ENCODE measurements at regions not wholly inside any gene's neighbourhood (a gene's known extent, or its start where the extent isn't known, plus 50 kb on each side); places are given as distances from the start of the nearest gene placed in this dataset.

DNA sequence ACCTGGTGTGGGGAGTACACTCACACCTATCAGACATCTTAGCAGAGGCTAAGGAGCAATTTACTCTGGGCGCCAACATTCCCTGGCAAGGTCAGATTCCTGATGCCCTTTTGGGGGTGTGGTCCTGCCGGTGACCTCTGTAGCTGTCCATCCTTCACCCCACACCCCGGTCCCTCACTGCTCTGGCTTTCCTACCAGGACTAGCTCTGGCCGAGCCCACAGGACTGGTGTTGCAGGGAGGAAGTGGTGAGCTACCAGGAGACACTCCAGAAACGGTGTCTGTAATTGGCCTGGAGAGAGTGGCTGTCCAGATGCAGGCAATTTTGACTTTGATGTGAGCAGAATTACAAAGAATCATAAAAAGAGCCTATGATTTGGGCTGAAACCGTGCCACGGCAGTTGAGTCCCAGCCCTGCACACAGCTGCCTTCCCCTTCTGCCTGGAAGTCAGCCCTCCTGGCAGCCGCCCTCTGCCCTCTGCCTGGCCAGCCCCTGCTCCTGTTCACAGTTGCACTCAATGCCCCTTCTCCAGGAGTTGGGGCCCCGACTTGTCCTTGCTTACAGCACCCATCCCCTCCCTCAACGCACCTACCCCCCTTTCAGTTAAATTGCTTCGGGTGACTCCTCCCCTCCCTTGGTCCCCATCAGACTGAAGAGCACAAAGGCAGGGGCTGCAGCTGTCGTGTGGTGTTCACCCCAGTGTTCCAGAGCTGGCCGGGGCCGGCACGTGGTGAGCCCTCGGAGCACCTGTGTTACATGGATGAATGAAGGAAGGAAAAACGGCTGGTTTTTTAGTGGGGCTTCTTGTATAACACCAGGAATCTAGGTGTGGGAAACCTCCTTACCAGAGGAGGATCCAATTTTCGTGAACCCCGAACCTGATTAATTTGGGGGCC, 80.2 kb upstream of the TPM1 start:
- Histone ChIP-seq H3K27me3 (ENCODE audit: insufficient read depth, low read length) (no peaks in the 10 kb centered on the region), H3K27ac (ENCODE audit: low read length) (no peak overlapping the region), H3K4me1 (ENCODE audit: insufficient read depth, low read length) (peaks cover 4% of the 10 kb centered on the region), H3K9me3 (ENCODE audit: insufficient read depth, low read depth, low read length) (no peaks in the 10 kb centered on the region), H3K36me3 (ENCODE audit: insufficient read depth, low read depth, low read length) (no peaks in the 10 kb centered on the region), H3K4me3 (ENCODE audit: low read length) (no peak overlapping the region), H3K9ac (ENCODE audit: low read depth, low read length) (no peak overlapping the region)

DNA sequence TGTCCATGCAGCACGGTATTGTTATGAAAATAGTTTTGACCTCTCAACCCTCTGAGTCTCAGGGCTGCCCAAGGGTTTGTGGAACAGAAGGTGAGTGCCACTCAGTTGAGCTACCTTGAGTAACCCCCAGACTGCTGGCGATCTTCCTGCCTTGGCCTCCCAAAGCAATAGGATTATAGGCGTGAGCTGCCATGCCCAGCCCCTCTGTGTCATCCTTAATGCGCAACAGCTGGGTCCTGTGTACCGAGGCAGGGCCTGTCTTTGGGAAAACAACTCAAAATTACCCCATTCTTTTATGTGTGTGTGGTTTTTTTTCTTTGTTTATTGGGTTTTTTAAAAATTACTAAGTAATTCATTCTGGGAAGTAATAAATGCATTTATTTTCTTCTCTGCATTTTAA, 78.3 kb upstream of the TPM1 start:
- Histone ChIP-seq H3K9me3 (ENCODE audit: insufficient read depth, low read depth, low read length) (no peaks in the 10 kb centered on the region), H3K27ac (ENCODE audit: low read length) (no peak overlapping the region)

DNA sequence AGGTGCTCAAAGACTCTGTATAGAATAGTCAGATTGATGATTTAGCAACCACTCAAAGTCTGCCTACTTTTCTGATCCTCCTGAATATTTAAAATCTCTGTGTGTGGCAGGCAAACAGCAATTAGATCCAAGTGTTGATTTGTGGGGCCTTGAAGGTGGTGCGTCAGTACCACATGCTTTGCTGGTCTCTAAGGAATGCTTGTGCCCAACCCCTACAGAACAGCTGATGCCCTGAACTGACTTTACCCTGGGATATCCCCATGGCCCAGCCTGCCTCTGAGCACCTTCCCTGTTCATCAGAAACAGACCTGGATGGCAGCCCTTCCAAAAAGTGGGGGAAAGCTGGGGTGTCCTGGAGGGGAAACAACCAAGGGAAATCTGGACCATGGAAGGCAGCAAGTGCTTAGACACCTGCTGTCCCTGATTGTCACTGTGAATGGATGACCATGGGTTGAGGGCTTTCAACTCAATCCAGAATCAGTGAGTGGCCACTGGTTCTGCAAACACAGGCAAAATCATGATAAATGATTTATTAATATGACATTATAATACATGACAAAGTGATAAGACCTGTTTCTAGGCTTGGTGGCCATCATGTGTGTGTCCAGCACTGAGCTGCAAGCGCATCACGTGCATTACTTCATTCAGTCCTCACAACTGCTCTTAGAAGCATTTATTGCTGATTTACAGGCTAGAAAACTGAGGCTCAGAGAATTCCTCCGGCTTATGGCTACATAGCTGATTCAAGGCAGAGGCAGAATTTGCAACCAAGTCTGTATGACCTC, 76.1 kb upstream of the TPM1 start:
- Histone ChIP-seq H3K9me3 (ENCODE audit: insufficient read depth, low read depth, low read length) (no peaks in the 10 kb centered on the region), H3K9ac (ENCODE audit: low read depth, low read length) (no peak overlapping the region), H3K36me3 (ENCODE audit: insufficient read depth, low read depth, low read length) (no peaks in the 10 kb centered on the region), H3K27ac (ENCODE audit: low read length) (no peak overlapping the region), H3K4me1 (ENCODE audit: insufficient read depth, low read length) (peaks cover 7% of the 10 kb centered on the region; the same call in 1 of the 2 replicates), H3K4me3 (ENCODE audit: low read length) (no peak overlapping the region), H3K27me3 (ENCODE audit: insufficient read depth, low read length) (no peaks in the 10 kb centered on the region)

More for the DNA sequence above, 78.3 kb upstream of the TPM1 start:
- Histone ChIP-seq H3K4me1 (ENCODE audit: insufficient read depth, low read length) (peaks cover 7% of the 10 kb centered on the region; the same call in 1 of the 2 replicates), H3K4me3 (ENCODE audit: low read length) (no peak overlapping the region), H3K27me3 (ENCODE audit: insufficient read depth, low read length) (no peaks in the 10 kb centered on the region), H3K36me3 (ENCODE audit: insufficient read depth, low read depth, low read length) (no peaks in the 10 kb centered on the region), H3K9ac (ENCODE audit: low read depth, low read length) (no peak overlapping the region)

DNA sequence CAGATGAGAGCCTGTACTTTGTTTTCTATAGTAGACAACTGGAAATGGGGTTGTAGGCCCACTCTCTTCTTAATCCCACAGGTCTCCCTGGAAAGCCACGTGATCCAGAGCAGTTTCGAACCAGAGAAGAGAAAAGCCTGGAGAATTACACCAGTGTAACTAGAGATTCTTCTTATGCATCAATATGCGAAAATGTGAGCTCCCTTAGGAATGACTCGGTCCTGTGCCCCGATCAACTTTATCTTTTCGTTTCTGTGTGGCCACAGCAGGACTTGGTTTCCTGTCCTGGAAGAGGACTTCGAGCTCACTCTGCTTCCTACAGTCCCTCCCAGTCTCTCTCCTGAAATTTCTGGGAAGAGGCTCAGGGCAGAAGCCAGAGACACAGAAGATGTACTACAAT, 73.8 kb upstream of the TPM1 start:
- no peaks in the 10 kb centered on the region for H3K27me3 ChIP-seq (ENCODE audit: insufficient read depth, low read length)

DNA sequence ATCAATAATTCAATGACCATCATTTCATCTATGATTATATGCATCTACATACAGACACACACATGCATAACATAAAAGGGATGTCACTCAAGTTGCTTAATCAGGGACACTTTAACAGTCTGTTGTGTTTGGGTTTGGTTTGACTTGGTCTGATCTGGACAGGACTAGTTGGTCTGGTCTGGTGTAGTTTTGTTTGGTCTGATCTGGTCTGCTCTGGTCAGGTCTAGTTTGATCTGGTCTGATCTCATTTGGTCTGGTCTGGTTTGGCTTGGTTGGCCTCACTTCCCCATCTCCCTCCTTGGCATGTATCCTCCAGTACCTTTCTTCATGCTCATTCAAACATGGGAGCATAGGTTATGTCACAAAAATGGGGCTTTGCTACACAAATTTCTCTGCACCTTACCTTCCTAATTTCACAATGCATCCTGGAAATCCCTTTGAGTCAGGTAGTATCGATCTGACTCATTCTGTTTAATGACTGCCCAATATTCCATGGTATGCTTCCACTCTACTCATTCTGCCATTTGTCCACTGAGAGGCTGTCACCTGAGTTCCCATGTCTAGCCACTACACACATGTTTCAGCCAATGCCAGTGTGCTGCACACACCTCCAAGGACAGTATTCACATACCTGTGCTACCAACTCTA, 73.0 kb upstream of the TPM1 start:
- H3K9me3 ChIP-seq (ENCODE audit: insufficient read depth, low read depth, low read length): no peaks in the 10 kb centered on the region
- no peak overlapping the region for H3K27ac ChIP-seq (ENCODE audit: low read length)
- no peaks in the 10 kb centered on the region for H3K27me3 ChIP-seq (ENCODE audit: insufficient read depth, low read length)
- H3K4me3 ChIP-seq (ENCODE audit: low read length): no peak overlapping the region
- H3K4me1 ChIP-seq (ENCODE audit: insufficient read depth, low read length): peaks cover 7% of the 10 kb centered on the region; the same call in 1 of the 2 replicates
- no peak overlapping the region for H3K9ac ChIP-seq (ENCODE audit: low read depth, low read length)
- H3K36me3 ChIP-seq (ENCODE audit: insufficient read depth, low read depth, low read length): no peaks in the 10 kb centered on the region

More for the DNA sequence above, 73.8 kb upstream of the TPM1 start:
- Histone ChIP-seq H3K27ac (ENCODE audit: low read length) (no peak overlapping the region), H3K4me1 (ENCODE audit: insufficient read depth, low read length) (peaks cover 7% of the 10 kb centered on the region; the same call in 1 of the 2 replicates), H3K9ac (ENCODE audit: low read depth, low read length) (no peak overlapping the region), H3K9me3 (ENCODE audit: insufficient read depth, low read depth, low read length) (no peaks in the 10 kb centered on the region), H3K4me3 (ENCODE audit: low read length) (no peak overlapping the region), H3K36me3 (ENCODE audit: insufficient read depth, low read depth, low read length) (no peaks in the 10 kb centered on the region)

DNA sequence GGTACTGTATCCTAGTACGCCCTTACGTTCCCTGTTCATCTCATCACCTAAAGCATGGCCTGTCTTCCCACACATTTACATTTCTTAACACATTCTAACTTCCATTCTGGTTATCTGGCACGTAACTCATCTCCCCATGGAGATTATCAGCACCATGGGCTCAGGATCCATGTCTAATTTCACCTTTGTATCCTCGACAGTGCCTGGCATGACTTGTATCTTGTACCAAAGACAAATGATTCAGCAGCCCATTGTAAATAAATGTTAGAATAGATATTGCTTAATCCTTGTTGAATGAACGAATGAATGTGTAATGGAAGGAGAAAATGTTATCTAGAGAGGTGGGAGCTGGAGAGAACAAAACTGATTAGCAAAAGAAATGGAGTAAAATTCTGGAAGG, 69.7 kb upstream of the TPM1 start:
- Histone ChIP-seq H3K27ac (ENCODE audit: low read length) (no peak overlapping the region), H3K27me3 (ENCODE audit: insufficient read depth, low read length) (no peaks in the 10 kb centered on the region), H3K36me3 (ENCODE audit: insufficient read depth, low read depth, low read length) (no peaks in the 10 kb centered on the region), H3K9ac (ENCODE audit: low read depth, low read length) (no peak overlapping the region), H3K9me3 (ENCODE audit: insufficient read depth, low read depth, low read length) (no peaks in the 10 kb centered on the region), H3K4me3 (ENCODE audit: low read length) (no peak overlapping the region), H3K4me1 (ENCODE audit: insufficient read depth, low read length) (peaks cover 7% of the 10 kb centered on the region)

DNA sequence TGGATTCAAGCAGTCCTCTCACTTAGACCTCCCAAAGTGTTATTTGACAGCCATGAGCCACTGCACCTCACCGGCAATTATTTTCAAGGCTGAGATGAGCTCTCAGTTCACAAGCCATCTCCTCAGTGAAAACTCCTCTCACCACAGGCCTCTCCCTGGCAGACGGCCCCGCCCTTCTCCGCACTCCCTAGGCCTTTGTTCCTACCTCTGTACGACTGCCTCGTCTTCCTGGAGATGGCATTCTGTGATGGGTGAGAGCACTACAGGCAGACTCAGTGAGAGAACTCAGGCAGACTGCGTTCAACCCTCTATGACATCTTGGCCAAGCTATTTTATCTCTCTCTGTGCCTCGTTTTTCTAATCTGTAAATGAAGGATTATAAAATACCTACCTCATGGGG, 67.0 kb upstream of the TPM1 start:
- Histone ChIP-seq H3K27ac (ENCODE audit: low read length) (no peak overlapping the region), H3K36me3 (ENCODE audit: insufficient read depth, low read depth, low read length) (no peaks in the 10 kb centered on the region)

DNA sequence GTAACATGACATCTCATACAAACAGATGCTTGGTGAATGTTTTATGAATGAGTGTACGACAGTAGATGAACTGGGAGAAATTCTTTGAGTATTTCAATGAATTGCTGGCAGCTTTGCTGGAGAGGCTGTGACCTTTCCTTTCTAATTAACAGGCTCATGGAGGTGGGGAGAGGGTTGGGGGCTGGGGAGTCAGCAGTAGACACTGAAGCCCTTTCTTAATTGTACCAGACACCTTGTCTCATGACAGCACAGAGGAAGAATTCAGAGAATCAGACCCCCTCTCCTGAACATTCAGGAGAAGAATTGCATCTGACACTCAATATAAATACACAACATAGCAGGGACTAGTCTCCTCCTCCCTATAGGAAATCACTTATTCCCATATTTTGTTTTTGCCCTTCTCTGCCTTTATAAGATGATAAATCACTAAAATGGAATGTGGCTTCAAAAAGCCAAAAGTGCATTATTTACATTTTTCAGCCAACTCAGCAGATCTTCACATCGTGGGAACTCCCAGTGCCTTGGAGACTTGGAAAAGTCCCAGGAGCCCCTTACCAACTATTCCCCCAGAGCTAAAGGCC, 66.2 kb upstream of the TPM1 start:
- H3K9ac ChIP-seq (ENCODE audit: low read depth, low read length): no peak overlapping the region
- H3K4me1 ChIP-seq (ENCODE audit: insufficient read depth, low read length): no peaks in the 10 kb centered on the region; the same call in 1 of the 2 replicates

More for the DNA sequence above, 67.0 kb upstream of the TPM1 start:
- Histone ChIP-seq H3K4me1 (ENCODE audit: insufficient read depth, low read length) (no peaks in the 10 kb centered on the region; the same call in 1 of the 2 replicates), H3K9ac (ENCODE audit: low read depth, low read length) (no peak overlapping the region), H3K27me3 (ENCODE audit: insufficient read depth, low read length) (no peaks in the 10 kb centered on the region), H3K9me3 (ENCODE audit: insufficient read depth, low read depth, low read length) (no peaks in the 10 kb centered on the region), H3K4me3 (ENCODE audit: low read length) (no peak overlapping the region)

DNA sequence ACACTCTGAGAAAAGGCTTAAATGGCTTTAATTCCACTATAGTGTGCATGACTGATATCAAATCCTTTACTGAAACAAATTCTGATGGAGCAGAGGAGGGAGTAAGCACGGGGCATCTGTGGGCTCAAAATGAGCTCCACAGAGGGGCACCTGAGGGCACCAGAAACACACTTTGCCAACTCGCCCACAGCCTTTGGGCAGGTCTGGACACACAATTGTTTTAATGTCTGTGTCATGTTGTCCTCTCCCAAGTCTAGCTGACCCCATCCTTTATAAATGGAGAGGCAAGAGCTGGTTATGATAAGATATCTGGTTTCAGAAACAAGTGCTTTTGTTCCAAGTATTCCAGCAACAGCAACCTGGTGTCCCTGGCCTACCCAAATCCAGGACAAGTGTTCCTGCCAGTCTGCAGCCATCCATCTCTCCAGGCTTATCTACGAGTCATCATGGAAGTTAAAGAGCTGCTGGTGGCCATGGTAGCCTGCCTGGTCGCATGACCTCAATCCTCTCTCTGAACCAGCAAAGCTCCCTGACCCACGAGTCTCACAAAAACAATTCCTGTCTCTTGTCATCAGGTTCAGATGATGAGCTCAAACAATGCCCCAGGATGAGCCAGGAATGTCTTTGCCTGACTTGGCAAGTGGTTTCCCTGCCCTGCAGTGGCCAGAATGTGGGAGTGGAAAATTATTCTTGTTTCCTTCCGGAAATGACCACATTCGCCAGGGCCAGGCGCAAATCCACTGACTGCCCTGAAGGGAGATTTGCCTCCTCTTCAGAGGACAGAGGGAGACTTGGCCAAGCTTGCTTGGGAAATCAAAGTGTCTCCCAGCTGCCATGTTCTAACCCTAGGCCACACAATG, 64.4 kb upstream of the TPM1 start:
- H3K9ac ChIP-seq (ENCODE audit: low read depth, low read length): no peak overlapping the region
- H3K36me3 ChIP-seq (ENCODE audit: insufficient read depth, low read depth, low read length): no peaks in the 10 kb centered on the region
- no peaks in the 10 kb centered on the region for H3K27me3 ChIP-seq (ENCODE audit: insufficient read depth, low read length)
- H3K9me3 ChIP-seq (ENCODE audit: insufficient read depth, low read depth, low read length): no peaks in the 10 kb centered on the region
- H3K4me1 ChIP-seq (ENCODE audit: insufficient read depth, low read length): no peaks in the 10 kb centered on the region; the same call in 1 of the 2 replicates
- no peak overlapping the region for H3K27ac ChIP-seq (ENCODE audit: low read length)
- H3K4me3 ChIP-seq (ENCODE audit: low read length): no peak overlapping the region

More for the DNA sequence above, 66.2 kb upstream of the TPM1 start:
- H3K4me3 ChIP-seq (ENCODE audit: low read length): no peak overlapping the region
- H3K27ac ChIP-seq (ENCODE audit: low read length): no peak overlapping the region
- no peaks in the 10 kb centered on the region for H3K36me3 ChIP-seq (ENCODE audit: insufficient read depth, low read depth, low read length)
- no peaks in the 10 kb centered on the region for H3K27me3 ChIP-seq (ENCODE audit: insufficient read depth, low read length)
- no peaks in the 10 kb centered on the region for H3K9me3 ChIP-seq (ENCODE audit: insufficient read depth, low read depth, low read length)

DNA sequence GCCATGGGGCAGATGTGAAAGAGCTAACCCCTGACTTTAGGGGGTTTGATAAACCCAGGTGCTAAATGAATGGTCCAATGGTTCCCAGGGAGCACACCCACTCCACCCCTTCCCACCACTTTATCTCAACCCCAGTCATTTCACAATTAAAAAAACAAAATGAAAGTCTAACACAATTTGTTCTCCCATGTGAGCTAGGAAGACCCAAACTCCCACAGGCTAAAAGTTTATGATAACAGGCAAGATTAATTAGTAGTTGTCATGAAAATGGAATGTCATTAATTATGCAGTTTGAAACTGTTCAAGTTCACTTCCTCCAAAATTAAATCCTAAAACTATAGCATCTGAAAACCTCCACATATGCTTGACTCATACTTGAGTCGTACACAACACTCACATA, 63.3 kb upstream of the TPM1 start:
- Histone ChIP-seq H3K4me1 (ENCODE audit: insufficient read depth, low read length) (no peaks in the 10 kb centered on the region; the same call in 1 of the 2 replicates), H3K9ac (ENCODE audit: low read depth, low read length) (no peak overlapping the region), H3K36me3 (ENCODE audit: insufficient read depth, low read depth, low read length) (no peaks in the 10 kb centered on the region), H3K9me3 (ENCODE audit: insufficient read depth, low read depth, low read length) (no peaks in the 10 kb centered on the region), H3K27me3 (ENCODE audit: insufficient read depth, low read length) (no peaks in the 10 kb centered on the region), H3K4me3 (ENCODE audit: low read length) (no peak overlapping the region), H3K27ac (ENCODE audit: low read length) (no peak overlapping the region)

All from iPS-20b (cell line).